Endodermal cell (in vitro differentiated cells): ENCODE measurements at regions not wholly inside any gene's neighbourhood (a gene's known extent, or its start where the extent isn't known, plus 50 kb on each side); places are given as distances from the start of the nearest gene placed in this dataset.

ENCODE experiments used
- DNase-seq: peaks from one replicate; pipeline ENCODE4 v3.0.0-alpha.2; 2017
- H3K27ac ChIP-seq: 2 replicates; pipeline ENCODE4 v1.5.1; 2013; ENCODE audit warnings: mild to moderate bottlenecking, low read depth, low read length, moderate library complexity
- H3K27me3 ChIP-seq: 2 replicates; pipeline ENCODE4 v1.6.1; 2013; ENCODE audit warnings: mild to moderate bottlenecking, low read length, moderate library complexity; ENCODE audit not compliant: insufficient read depth, control insufficient read depth, poor library complexity, severe bottlenecking
- H3K36me3 ChIP-seq: 2 replicates; pipeline ENCODE4 v1.7.0; 2013; ENCODE audit warnings: mild to moderate bottlenecking, low read length, moderate library complexity; ENCODE audit not compliant: control insufficient read depth, insufficient read depth
- H3K4me1 ChIP-seq: one replicate; pipeline ENCODE4 v1.7.0; 2013; ENCODE audit warnings: low read length; ENCODE audit not compliant: control insufficient read depth, insufficient read depth
- H3K4me3 ChIP-seq: 2 replicates; pipeline ENCODE4 v1.5.1; 2013; ENCODE audit warnings: mild to moderate bottlenecking, low read length, moderate library complexity
- H3K9ac ChIP-seq: 2 replicates; pipeline ENCODE4 v1.6.1; 2013; ENCODE audit warnings: mild to moderate bottlenecking, low read length, moderate library complexity; ENCODE audit not compliant: poor library complexity, severe bottlenecking; ENCODE audit errors: extremely low read depth
- H3K9me3 ChIP-seq: 2 replicates; pipeline ENCODE4 v1.6.1; 2013; ENCODE audit warnings: mild to moderate bottlenecking, low read length, moderate library complexity; ENCODE audit not compliant: control insufficient read depth
- H3K27ac Mint-ChIP-seq: 2 replicates; pipeline ENCODE4 v1.8.0; 2020; ENCODE audit warnings: mixed read lengths
- H3K27me3 Mint-ChIP-seq: 2 replicates; pipeline ENCODE4 v1.8.0; 2021; ENCODE audit warnings: mild to moderate bottlenecking, mixed read lengths; ENCODE audit not compliant: insufficient read depth
- H3K36me3 Mint-ChIP-seq: 2 replicates; pipeline ENCODE4 v1.8.0; 2020; ENCODE audit warnings: low read depth, mixed read lengths
- H3K4me1 Mint-ChIP-seq: 2 replicates; pipeline ENCODE4 v1.8.0; 2020; ENCODE audit warnings: mixed read lengths
- H3K4me3 Mint-ChIP-seq: 2 replicates; pipeline ENCODE4 v1.8.0; 2020; ENCODE audit warnings: mild to moderate bottlenecking, moderate library complexity, mixed read lengths
- H3K9me3 Mint-ChIP-seq: 2 replicates; pipeline ENCODE4 v1.8.0; 2020; ENCODE audit warnings: mild to moderate bottlenecking, mixed read lengths
- WGBS, 2 experiments: methylation state at CpG; one replicate each; pipeline versions ENCODE4 v1.1.5 to v1.1.7; 2013; ENCODE audit warnings: missing lambda C conversion rate in 2 of 2, mixed read lengths in 1 of 2; ENCODE audit not compliant: insufficient coverage in 1 of 2, insufficient read length in 1 of 2; 5-methylcytosine and 5-hydroxymethylcytosine counted together
- TF ChIP-seq, protein P1 (sequence below): fragments of 200-600 bp; sonication (generic); conservative IDR thresholded peaks from 2 replicates; pipeline ENCODE4 v1.5.0; 2021; ENCODE audit warnings: antibody characterized with exemption, mild to moderate bottlenecking

DNA sequence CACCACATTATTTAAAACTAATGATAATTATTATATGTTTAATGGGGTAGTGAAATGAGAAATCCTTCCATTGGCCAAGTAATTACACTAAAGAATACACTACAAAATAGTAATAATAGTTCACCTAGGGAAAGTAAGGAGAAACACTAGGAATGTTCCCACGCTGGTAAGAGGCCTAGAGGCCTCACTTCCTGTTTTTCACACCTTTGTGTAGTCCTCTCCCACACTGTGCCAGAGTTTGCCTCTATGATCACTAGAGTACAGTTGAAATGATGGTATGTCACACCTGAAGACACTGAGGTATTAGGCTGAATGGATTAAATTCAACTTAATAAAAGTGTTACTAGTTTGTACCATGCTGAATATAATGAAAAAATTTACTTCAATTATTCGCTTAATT is 1348.0 kb upstream of the ATXN8OS start:
- Histone ChIP-seq H3K9ac (no peak overlapping the region), H3K27me3 (no peaks in the 10 kb centered on the region), H3K4me3 (no peak overlapping the region), H3K36me3 (no peaks in the 10 kb centered on the region), H3K27ac (no peak overlapping the region), H3K9me3 (no peaks in the 10 kb centered on the region), H3K4me1 (no peaks in the 10 kb centered on the region)
- no peaks in the 10 kb centered on the region for H3K36me3 Mint-ChIP-seq
- no peak overlapping the region for H3K4me3 Mint-ChIP-seq
- H3K4me1 Mint-ChIP-seq = no peaks in the 10 kb centered on the region
- WGBS, 2 experiments = 75 to 83% methylated on average over 1 to 2 of the region's 2 CpGs
- no peak overlapping the region for H3K27ac Mint-ChIP-seq
- DNase-seq = no peak
- TF ChIP-seq, protein P1, sequence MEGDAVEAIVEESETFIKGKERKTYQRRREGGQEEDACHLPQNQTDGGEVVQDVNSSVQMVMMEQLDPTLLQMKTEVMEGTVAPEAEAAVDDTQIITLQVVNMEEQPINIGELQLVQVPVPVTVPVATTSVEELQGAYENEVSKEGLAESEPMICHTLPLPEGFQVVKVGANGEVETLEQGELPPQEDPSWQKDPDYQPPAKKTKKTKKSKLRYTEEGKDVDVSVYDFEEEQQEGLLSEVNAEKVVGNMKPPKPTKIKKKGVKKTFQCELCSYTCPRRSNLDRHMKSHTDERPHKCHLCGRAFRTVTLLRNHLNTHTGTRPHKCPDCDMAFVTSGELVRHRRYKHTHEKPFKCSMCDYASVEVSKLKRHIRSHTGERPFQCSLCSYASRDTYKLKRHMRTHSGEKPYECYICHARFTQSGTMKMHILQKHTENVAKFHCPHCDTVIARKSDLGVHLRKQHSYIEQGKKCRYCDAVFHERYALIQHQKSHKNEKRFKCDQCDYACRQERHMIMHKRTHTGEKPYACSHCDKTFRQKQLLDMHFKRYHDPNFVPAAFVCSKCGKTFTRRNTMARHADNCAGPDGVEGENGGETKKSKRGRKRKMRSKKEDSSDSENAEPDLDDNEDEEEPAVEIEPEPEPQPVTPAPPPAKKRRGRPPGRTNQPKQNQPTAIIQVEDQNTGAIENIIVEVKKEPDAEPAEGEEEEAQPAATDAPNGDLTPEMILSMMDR = no peak
- no peaks in the 10 kb centered on the region for H3K9me3 Mint-ChIP-seq
- no peaks in the 10 kb centered on the region for H3K27me3 Mint-ChIP-seq

GRCh38 chr13:68749796-68750195 is 1357.8 kb upstream of the ATXN8OS start:
- Histone ChIP-seq H3K4me1 (no peaks in the 10 kb centered on the region), H3K27ac (no peak overlapping the region), H3K36me3 (no peaks in the 10 kb centered on the region), H3K27me3 (no peaks in the 10 kb centered on the region), H3K4me3 (no peak overlapping the region), H3K9me3 (no peaks in the 10 kb centered on the region), H3K9ac (no peak overlapping the region)
- Mint-ChIP-seq H3K36me3 (no peaks in the 10 kb centered on the region), H3K4me1 (no peaks in the 10 kb centered on the region), H3K27me3 (no peaks in the 10 kb centered on the region), H3K4me3 (no peak overlapping the region), H3K9me3 (peaks cover 1% of the 10 kb centered on the region), H3K27ac (no peak overlapping the region)
- no peak for DNase-seq
- TF ChIP-seq, protein P1 = no peak

GRCh38 chr13:68748038-68748437 is 1359.6 kb upstream of the ATXN8OS start:
- H3K36me3 ChIP-seq = no peaks in the 10 kb centered on the region
- H3K4me1 ChIP-seq = no peaks in the 10 kb centered on the region
- Mint-ChIP-seq H3K4me1 (no peaks in the 10 kb centered on the region), H3K27ac (no peak overlapping the region), H3K9me3 (no peaks in the 10 kb centered on the region), H3K4me3 (no peak overlapping the region), H3K27me3 (no peaks in the 10 kb centered on the region), H3K36me3 (no peaks in the 10 kb centered on the region)
- H3K9ac ChIP-seq = no peak overlapping the region
- H3K27ac ChIP-seq = no peak overlapping the region
- 96 to 97% methylated on average over 4 to 5 of the region's 5 CpGs for WGBS, 2 experiments
- H3K9me3 ChIP-seq = no peaks in the 10 kb centered on the region
- H3K4me3 ChIP-seq = no peak overlapping the region
- DNase-seq = no peak
- H3K27me3 ChIP-seq = no peaks in the 10 kb centered on the region
- TF ChIP-seq, protein P1 = no peak
